ENCODE measurements at regions not wholly inside any gene's neighbourhood (a gene's known extent, or its start where the extent isn't known, plus 50 kb on each side); places are given as distances from the start of the nearest gene placed in this dataset.

DNA sequence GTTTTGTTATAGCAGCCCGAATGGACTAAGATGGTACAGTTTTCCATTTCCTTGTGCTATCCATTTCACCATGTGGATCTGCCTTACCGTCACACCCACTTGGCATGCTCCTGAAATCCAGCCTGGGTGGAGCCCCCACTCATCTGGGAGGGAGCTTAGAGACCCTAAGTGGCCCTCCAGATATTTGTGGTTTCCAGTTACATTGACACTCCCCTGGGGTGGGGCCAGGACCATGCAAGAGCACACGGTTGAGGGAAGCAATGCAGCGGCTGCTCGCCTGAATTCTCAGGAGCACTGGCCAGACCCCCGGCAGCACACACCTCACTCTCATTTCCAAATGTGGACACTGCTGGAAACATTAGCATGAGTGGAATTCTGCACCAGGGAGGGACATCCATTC is 231.1 kb downstream of the UTP18 start:
- DNase-seq (ENCODE audit: low spot score): no peak

DNA sequence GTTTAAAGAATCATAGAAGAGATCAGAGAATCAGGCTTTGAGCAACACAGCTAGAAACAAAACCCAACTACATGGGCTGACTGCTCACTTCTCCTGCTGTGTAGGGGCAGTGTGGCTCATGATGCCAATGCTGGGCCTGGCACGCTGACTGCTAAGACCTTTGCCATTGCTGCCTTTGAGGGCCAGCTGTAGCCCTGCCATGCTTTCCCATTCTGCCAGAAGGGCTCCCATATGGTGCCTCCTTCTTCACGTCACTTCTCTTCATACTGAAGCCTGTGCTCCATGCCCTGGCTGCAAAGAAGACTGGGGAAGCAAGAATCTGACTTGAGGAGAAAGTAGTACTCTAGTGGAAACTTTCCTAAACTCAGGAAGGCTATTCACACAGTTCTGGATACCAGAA is 232.9 kb downstream of the UTP18 start:
- no peak for DNase-seq (ENCODE audit: low spot score)

DNA sequence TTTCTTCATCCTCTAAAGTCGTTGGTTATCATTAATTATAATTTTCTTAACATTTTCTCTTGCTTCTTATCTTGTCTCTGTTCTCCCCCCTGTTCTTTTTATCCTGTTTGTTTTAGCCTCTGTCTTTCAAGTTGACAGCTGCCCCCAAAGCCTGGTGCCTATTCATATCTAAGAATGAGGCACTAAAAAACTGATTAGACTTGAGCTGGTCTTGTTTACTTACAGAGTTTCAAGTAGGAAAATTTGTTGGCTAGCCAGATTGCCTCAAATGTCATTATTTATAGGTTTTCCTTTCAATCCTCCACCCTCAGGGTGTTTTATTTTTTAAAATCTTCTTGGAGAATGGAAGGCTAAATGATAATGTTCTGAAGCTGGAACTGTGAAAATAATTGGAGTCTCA is 236.0 kb downstream of the UTP18 start:
- no peak for DNase-seq (ENCODE audit: low spot score)

DNA sequence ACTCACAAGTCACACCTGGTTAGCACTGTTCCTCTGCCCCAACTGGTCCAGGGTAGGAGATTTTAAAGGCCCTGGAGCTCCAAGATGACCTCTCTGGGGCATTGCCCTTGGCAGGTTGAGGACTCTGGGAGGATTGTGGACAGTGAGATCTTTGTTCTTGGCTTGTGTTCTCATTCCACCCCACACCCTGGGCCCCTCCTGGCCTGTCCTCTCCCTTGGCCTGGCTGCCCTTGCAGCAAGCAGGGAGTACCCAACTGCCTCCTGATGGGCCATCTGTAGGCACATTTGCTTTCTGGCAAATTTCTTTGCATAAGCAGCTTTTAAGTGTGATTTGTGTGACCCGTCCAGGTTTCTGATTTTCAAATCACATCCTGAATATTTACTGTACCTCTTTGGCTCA is 239.6 kb downstream of the UTP18 start:
- DNase-seq (ENCODE audit: low spot score): no peak

DNA sequence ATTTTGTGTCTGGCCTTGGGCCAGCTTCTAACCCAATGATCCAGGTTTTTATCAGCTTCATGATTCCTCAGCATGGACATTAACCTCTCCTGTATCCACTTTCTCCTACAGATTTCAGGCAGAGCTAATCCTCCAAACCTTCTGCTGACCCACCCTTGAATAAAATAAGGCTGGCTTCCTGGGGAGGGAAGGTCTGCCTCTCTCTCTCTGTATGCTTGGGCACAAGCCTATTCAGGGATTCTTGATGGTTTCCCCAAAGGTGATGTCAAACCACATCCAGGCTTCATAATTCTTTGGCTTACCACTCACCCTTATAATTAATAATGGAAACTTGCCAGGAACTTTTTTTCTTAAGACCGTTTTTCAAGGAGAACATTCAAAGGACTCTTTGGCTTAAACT is 240.1 kb downstream of the UTP18 start:
- DNase-seq (ENCODE audit: low spot score): no peak

DNA sequence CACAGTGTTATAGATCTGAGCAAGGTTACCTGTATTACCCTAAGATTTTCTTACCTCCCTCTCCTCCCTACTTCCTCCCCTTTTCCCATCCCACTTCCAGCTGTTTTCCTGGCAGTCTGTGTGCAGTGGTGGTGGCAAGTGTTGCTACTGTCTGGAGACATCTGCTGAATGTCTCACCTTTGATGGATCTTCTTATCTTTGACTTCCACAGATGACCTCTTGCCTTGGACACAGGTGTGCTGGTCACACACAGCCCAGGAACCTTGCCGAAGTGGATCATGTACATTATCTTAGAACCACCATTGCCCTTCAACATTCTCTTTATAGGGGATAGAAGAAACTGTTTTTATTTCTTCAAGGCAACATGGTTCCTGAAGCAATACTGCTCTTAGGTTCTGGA is 245.1 kb downstream of the UTP18 start:
- DNase-seq (ENCODE audit: low spot score): no peak

DNA sequence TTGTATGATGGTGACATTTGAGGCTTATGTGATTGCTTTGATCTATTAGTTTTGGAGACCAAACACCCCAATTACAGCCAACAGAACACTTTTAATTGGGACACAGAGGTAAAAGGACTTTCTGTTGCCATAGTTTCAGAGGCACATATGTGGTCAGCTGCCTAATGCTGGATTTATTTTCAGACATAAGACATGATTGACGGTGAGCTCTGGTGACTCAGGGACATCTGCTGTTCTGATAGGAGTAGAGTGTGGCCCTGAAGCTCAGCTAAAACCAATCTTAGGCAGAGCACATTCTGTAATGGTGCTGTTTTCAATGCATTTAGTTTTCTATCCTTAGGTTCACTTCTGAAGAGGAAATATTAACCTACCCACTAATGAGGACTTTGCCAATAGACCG is 247.1 kb downstream of the UTP18 start:
- DNase-seq (ENCODE audit: low spot score): no peak

DNA sequence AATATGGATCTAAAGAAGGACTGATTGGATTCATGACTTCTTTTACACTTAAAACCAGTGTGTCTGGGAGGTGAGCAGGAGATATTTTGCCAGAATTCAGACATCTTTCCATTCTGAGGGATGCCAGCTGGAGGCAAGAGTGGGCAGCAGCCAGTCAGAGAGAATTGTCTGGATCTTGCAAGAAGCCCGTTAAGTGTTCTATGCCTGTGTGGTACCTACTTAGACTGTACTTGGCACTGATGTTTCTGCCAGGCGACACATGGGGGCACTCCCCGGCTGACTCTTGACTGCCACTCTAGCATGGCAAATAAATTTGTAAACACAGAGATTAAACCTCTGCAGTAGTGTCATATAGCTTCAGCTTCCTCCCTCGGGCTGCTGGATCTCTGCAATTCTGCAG is 247.7 kb downstream of the UTP18 start:
- no peak for DNase-seq (ENCODE audit: low spot score)

DNA sequence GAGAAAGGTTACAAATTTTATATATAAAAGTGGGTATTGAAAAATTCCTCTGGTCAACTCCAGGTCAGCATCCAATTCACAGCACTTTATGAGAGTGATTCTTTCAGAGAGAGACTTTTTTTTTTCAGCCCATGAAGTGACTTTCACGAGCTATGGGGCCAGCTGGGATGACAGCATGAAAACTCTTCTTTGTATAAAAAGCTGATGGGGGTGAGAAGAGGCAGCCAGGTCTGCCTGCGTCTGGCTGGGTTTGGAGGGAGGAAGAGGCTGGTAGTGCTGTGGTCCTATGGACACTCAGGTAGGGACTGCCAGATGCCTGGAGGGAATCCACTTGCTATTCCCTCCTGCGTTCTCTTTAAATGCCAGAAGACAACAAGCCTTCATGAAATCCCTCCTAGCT is 250.6 kb downstream of the UTP18 start:
- DNase-seq (ENCODE audit: low spot score): no peak

DNA sequence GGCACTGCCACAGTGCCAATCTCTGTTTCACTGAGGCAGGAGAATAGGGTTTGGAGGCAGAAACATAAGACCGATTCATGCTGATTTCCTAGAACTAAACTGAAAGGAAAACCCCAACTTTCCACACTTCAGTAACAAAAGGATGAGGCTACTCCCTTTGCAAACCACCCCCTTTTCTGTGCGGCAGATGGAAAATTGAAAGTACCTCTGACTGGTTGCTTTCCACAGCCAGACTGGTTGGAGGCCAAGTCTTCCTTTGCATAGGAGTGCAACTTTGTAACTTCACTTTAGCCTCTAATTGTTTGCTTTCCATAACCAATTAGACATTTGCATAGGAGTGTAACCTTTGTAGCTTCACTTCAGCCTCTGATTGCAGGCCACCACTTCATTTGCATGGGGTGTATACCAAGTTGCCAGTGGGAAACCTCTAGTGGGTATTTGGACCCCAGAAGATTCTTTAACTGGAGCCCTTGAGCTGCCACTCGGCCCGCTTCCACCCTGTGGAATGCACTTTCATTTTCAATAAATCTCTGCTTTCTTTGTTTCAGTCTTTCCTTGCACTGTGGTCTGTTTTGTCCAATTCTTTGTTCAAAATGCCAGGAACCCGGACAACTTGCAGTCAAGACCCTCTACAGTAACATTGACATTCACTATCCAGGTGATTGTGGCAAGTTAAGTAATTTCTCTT is 252.0 kb downstream of the UTP18 start:
- DNase-seq (ENCODE audit: low spot score): no peak

DNA sequence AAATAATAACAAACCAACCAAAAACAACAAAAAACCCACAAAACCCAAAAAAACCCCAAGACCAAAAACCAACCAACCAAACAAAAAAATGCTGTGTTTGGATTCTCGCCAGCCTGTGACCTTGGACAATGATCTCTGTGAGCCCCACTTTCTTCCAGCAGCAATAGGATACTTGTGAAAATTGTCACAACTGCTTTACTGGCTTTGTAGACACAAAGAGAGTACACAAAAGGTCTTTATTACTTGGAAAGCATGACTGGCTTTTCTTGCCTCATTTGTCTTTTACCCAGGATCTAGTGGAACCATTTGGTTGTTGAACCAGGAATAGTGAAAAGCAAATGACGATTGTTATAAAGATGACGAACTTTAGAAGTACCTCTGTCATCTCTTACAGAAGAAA is 256.6 kb downstream of the UTP18 start:
- DNase-seq (ENCODE audit: low spot score): no peak

DNA sequence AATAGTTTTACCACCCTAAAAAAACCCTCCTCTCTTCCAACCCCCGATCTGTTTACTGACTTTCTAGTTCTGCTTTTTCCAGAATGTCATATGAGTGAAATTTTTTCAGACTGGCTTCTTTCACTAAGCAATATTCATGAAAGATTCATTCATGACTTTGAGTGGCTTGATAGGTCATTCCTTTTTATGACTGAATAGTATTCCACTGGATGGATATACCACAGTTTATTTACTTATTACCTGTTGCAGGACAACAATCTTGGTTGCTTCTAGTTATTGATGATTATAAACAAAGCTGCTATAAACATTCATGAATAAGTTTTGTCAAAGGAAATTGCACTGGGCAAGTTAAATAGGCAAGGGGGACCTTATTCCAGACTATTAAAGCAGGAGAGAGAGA is 264.2 kb downstream of the UTP18 start:
- no peak for DNase-seq (ENCODE audit: low spot score)

DNA sequence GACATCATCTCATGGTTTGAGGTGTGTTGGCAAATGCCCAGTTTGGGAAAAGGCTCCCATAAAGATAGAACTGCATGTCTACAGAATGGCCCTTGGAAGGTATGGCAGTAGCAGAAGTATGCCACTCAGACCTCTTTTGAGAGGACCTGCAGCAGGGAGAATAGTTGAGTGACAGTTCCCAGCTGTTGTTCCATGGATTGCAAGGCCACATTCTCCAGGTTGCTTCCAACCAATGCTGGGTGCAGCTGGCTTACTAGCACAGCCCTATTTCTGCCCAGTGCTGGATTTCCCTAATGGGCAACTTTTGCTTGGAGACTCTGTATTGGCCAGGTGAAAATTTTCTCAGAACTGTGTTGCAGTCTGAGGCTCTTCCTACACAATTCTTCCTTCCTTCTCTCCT is 266.2 kb downstream of the UTP18 start:
- no peak for DNase-seq (ENCODE audit: low spot score)

DNA sequence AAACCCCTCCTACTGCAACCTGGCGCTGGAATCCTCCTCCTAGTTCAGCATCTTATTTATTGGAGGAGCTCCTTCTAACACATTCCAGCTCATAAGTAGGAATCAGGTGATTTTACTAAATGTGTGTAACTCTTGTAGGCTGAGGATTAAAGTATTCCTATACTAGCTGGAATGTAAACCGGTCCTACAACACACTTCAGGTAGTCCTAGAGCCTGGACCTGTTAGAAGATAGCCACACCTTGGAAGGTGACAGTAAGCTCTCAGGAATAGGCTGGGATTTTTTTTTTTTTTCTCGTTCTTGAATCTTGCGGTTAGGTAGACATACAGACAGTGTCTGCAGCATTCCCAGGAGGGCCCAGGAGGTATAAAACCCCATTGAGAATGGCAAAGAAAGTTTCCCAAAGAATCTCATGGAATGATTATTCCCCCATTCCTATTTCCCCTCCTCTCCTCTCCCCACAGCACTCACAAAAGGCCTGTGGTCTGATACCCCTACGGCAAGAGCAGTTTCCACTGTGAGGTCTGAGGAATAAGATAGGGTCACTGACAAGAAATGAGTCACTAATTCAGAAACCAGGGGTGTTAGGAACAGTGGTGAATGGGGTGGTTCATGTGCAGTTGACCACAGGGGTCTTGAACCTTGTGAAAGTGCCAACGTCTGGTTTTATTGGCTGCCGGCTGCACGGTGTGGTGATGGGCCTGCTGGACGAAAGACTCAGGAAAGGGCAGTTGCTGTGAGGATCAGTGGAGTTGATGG is 267.1 kb downstream of the UTP18 start:
- no peak for DNase-seq (ENCODE audit: low spot score)

DNA sequence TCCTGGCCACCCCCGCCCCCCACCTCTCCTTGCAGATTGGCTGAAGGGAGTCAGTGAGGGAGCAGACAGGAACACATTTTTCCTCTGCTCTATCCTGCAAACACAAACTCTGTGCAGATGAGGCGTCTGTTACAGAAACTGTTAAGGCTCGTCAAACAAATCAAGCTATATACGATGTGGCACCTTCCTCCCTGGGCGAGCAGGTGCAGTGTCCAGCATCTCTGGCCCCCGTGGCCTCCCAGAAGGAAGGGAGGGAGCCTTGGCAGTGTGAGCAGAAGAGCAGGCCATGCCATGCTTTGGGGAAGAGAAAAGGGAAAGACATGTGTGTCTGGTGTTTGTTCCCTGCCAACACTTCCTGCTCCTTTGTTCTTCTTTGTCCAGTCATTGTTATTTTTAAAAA is 267.8 kb downstream of the UTP18 start:
- DNase-seq (ENCODE audit: low spot score): no peak

DNA sequence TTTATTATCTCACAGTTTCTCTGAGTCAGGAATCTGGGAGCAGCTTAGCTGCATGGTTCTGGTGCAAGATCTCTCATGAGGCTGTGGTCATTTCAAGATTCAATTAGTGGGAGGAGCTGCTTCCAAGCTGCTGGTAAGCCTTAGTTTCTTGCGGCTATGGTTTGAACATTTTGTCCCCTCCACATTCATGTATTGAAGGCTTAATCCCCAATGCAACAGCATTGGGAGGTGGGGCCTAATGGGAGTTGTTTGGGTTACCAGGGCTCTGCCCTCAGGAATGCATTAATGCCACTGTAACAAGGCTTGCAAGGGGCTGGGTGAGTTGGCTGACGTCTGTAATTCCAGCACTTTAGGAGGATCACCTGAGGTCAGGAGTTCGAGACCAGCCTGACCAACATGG is 272.9 kb downstream of the UTP18 start:
- DNase-seq (ENCODE audit: low spot score): no peak

DNA sequence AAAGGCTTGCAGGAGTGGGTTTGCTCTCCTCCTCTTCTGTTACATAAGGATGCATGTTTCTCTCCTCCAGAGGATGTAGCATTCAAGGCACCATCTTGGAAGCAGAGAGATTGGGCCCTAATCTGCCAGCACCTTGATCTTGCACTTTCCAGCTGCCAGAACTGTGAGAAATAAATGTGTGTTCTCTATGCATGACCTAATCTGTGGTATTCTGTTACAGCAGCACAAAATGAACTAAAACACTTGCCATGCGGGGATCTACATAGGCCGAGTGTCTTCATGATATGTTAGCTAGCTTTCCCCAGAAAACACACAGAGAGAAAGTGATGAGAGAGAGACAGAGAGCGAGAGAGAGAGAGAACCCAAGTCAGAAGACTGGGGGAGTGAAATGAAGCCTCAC is 273.5 kb downstream of the UTP18 start:
- no peak for DNase-seq (ENCODE audit: low spot score)

DNA sequence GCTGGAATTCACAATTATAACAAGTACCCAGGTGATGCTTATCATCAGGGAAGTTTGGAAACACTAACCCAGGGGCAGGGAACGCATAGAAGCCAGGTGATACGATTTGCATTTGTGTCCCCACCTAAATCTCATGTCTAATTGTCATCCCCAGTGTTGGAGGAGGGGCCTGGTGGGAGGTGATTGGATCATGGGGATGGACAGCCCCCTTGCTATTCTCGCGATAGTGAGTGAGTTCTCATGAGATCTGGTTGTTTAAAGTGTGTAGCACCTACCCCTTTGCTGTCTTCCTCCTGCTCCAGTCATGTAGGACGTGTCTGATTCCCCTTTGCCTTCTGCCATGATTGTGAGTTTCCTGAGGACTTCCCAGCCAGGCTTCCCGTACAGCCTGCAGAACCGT is 276.3 kb downstream of the UTP18 start:
- DNase-seq (ENCODE audit: low spot score): no peak

DNA sequence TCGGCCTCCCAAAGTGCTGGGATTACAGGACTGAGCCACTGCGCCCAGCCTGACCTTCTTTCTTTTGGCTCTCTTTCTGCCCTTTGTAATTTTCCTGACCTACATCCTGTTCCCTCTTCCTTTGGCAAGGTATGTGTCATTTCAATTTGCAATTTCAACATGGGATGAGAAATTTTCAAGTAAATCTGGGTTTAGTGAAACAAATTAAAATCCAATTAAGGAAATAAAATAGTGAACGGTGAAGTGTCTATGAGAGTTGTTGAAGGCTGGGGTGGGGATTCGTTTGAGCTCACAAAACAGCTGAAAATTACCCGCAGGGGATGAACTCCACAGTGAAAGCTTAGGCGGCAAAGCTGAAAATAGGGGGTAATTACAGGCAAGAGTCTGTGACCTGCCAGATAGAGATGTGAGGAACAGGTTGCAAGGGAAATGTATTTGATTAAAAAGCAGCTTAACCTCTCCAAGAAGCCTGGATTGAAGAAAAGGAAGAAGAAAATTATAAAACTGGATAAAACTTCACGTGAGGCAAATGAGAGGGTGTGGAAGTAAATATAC is 277.7 kb downstream of the UTP18 start:
- no peak for DNase-seq (ENCODE audit: low spot score)

DNA sequence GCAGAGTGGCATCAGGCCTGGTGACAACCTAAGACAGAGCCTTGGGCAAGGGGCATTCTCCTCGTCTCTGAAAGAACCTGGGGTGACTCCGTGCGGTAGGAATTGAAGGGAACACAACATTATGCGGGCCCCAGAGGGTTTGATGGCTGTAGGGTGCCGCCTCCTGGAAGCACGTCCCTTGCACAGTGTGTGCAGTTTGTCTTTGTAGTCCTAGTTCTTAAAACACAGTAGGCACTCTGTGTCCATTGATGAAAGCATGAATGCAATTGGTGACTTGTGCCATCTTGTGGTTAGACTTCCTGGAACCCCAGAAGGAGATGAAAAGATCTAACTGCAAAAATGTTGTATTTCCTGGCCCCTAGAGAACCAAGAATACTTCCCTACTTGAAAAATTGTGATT is 279.8 kb downstream of the UTP18 start:
- no peak for DNase-seq (ENCODE audit: low spot score)

DNA sequence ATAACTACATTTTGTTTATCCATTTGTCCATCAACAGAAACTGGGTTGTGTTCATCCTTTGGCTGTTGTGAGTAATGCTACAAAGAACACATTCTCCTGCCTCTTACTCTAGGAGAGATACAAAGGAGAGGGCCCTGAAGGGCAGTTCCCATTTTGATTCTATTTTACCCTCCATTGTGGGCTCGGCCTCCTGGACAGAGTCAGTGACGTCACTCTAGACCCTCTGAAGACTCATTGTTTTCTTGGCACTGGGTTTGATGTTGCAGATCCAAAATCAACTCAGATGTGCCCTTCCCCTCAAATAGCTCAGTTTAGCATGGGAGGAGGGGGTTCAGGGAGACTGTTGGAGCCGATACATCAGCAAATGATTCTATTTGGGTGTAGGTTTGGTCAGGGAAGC is 280.9 kb downstream of the UTP18 start:
- DNase-seq (ENCODE audit: low spot score): no peak

DNA sequence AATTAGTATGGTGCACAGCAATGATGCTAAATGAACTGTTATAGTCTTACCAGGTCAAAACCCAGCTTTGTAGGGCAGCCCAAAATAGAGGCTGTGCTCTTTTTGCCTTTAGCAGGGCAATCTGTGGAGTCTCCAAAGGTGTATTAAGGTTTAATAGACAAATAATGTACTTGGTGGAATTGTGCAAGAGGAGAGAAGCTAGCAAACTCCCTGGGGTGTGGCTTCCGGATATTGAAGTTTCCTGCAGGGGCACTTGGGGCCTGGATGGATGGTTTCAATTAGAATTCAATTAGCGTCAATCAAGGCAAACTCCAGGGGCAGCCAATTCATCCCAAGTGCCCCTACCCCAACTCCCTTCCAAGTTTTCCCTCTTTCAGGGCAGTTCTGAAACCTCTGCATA is 285.8 kb downstream of the UTP18 start:
- no peak for DNase-seq (ENCODE audit: low spot score)

DNA sequence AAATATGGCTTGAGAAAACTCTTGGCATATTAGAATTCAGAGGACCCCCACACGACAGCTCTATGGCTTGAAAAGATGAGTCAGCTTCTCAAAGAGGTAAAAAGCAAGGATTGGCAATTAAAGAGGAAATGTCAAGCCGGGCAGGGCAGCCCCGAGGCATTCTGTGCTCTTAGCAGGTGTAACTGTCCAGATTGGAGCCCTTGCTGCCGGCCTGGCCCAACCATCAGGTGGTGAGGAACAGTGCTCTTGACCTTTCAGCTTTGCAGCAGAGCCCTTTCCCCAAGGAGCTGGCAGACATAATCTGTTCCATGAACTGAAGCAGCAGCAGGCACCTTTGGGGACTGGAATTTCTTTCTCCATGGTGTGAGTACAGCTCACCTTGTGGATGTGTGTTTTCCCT is 287.8 kb downstream of the UTP18 start:
- DNase-seq (ENCODE audit: low spot score): no peak

DNA sequence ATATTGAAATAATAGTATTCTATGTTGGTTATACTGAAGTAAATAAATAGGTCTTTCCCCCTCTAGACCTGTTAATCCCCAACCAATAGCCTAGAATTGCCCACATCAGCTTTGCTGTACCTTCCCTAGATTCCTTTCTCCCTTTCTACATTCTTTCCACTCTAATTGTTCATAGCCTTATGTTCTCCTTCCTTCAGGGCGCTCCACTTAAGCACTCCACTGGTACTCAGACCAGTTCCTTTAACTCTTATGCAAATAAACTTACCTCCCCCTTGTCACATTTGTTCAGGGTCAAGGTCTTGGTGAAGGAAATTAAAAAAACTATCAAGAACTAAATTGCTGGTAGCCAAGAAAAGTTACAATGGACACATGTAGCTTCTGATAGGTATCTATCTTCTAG is 294.8 kb downstream of the UTP18 start:
- no peak for DNase-seq (ENCODE audit: low spot score)

Data from AG20443 (cell line).